GM18870 (cell line): ENCODE measurements at regions not wholly inside any gene's neighbourhood (a gene's known extent, or its start where the extent isn't known, plus 50 kb on each side); places are given as distances from the start of the nearest gene placed in this dataset.

Source experiments
- ATAC-seq: cut with Tn5 transposase; IDR thresholded peaks from one replicate; pipeline ENCODE4 v1.9.1; 2021; ENCODE audit warnings: moderate library complexity; ENCODE audit not compliant: unreplicated experiment

GRCh38 chr9:107874137-107874536 is 384.6 kb upstream of the KLF4 start:
- peak; percentile 26 for ATAC-seq

- ATAC-seq: no peak
Measured at GRCh38 chr9:107872457-107873192, 383.1 kb upstream of the KLF4 start.

- no peak for ATAC-seq
Measured at GRCh38 chr9:107870927-107871680, 381.5 kb upstream of the KLF4 start.

GRCh38 chr9:107870221-107870620 is 380.7 kb upstream of the KLF4 start:
- no peak for ATAC-seq

- ATAC-seq: no peak
Measured at GRCh38 chr9:107869111-107869510, 379.5 kb upstream of the KLF4 start.

- ATAC-seq: no peak
Measured at GRCh38 chr9:107868186-107868585, 378.6 kb upstream of the KLF4 start.

- ATAC-seq: no peak
Measured at GRCh38 chr9:107867738-107868137, 378.2 kb upstream of the KLF4 start.

GRCh38 chr9:107866711-107867311 is 377.2 kb upstream of the KLF4 start:
- ATAC-seq: no peak

GRCh38 chr9:107863396-107863795 is 373.8 kb upstream of the KLF4 start:
- ATAC-seq: no peak

- no peak for ATAC-seq
Measured at GRCh38 chr9:107862881-107863280, 373.3 kb upstream of the KLF4 start.

- ATAC-seq: no peak
Measured at GRCh38 chr9:107862323-107862722, 372.8 kb upstream of the KLF4 start.

GRCh38 chr9:107861075-107861474 is 371.5 kb upstream of the KLF4 start:
- no peak for ATAC-seq

- no peak for ATAC-seq
Measured at GRCh38 chr9:107858260-107858659, 368.7 kb upstream of the KLF4 start.

- ATAC-seq: no peak
Measured at GRCh38 chr9:107856633-107857032, 367.1 kb upstream of the KLF4 start.

GRCh38 chr9:107855164-107855563 is 365.6 kb upstream of the KLF4 start:
- no peak for ATAC-seq

- no peak for ATAC-seq
Measured at GRCh38 chr9:107853461-107853860, 363.9 kb upstream of the KLF4 start.

GRCh38 chr9:107852891-107853290 is 363.3 kb upstream of the KLF4 start:
- ATAC-seq: no peak

- no peak for ATAC-seq
Measured at GRCh38 chr9:107850653-107851052, 361.1 kb upstream of the KLF4 start.

GRCh38 chr9:107847978-107848964 is 358.7 kb upstream of the KLF4 start:
- ATAC-seq: no peak

GRCh38 chr9:107842530-107842929 is 353.0 kb upstream of the KLF4 start:
- no peak for ATAC-seq

- no peak for ATAC-seq
Measured at GRCh38 chr9:107841076-107841475, 351.5 kb upstream of the KLF4 start.
